ENCODE measurements at regions not wholly inside any gene's neighbourhood (a gene's known extent, or its start where the extent isn't known, plus 50 kb on each side); places are given as distances from the start of the nearest gene placed in this dataset.

DNA sequence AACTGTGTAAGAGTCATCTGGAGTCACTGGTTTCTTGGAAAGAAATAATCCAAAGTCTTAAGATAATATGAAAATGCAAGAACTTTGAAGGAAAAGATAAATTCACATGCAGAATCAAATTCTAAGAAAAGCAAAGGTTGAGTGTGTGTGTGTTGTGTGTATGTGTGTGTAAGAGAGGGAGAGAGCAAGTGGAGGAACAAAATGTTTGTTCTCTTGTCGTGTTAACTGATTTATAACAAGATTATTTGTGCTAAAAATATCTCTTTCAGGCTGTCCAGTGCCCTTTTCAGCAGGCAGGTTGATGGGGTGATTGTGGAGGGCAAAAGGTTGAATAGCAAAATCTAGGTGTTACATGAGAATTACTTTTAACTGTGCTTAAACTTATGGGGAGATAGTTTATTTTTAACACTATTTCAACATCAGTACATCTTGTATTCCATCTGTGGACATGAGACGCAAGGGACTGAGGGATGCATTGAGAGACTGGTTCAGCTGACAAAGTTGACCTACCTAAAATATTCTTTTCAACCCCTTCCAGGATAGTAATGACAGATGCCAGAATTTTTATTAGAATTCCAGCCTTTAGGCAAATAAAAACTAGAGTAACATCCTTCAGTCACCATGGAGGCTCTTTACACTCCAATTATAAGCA is 342.4 kb upstream of the CD180 start:
- DNase-seq = no peak

DNA sequence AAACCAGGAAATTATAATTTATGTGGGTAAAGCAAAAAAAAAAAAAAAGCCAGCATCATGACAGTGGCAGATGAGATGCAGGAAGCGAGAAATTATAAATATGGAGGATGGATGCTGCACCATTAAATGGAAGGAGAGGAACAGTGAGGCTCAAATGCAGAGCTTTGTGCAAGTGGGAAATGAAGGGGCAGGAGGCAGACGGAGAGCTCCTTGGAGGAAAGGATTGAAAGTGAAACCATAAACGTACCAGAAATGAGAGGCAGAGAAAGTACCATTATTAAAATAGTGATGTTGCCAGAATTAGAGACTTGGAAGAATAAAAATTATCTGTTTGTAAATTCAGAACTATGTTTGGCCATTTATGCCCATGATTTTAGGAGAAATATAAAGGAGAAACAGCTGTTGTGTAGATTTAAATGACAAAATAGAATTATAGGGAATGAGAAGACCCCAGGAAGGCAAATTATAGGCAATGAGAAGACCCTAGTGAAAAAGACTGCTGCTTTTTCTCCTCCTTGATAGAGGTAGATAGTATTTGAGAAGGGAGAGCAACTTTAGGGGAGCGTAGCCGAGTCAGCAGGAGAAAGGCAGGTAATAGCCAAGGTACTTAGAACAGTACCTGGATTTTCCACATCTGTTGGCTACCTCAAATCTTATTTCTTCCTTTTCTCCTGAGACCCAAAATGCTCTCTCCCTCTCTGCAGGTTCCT is 341.0 kb upstream of the CD180 start:
- DNase-seq = no peak

DNA sequence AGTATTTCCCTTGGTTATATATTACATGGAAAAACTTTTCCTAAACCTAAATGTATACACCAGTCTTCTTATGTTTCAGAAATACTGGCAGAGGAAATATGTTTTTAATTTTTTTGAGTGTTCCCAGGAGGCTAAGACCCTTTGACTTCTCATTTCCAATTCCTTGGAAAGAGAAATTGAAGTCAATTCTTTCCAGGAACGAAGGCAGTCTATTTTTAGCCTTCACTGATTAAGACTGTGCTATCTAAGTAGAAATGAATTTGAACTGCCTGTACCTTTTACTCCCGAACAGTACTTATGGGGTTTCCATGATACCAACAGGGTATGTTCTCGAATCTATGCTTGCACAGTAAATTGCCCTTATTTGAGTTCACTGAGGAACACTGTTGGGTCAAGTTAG is 340.3 kb upstream of the CD180 start:
- DNase-seq = no peak

DNA sequence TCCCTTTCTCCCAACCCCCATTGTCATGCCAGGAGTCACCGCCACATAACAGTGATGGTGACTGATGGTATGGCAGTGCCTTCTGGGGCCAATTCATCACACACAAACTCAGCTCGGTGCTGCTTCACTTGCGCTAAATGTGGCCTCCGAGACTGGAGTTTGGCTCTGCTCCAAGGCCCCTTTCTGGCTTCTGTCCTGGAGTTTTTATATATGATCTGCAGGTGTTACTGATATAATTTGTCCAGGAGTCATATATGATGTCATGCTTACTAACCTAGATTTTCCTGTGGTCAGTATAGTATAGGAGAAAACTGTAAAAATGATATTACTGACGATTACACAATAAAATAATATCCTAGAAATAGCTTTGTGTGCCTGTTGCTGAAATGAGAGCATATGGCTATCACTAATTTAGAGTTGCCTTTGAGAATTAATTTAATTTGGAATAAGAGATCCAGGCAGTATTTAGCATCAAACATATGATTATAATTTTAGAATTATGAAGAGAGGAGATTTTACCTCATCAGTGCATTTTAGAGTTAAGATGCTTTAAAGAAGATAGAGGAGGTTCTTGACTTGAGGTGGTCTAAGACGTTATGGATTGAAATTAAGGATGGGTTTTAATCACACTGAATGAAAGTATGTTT is 334.1 kb upstream of the CD180 start:
- DNase-seq = no peak

DNA sequence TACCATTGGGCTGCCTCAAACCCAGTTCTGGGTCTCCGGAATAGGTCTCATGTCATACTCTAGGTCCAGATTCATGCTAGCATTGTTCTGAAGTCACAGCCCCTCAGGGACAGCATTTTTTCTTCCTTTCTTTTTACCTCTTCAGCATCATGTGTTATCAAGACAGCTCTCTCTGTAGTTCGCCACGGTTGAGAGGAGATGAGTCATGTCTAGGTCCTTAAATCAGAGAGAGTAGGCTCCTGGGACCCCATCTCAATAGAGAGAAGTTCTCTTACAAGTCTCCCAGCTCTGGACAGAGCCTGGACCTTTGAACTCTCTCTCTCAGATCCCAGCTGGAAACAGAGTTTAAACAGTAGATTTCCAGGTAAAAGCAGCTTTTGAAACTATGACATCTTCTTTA is 332.4 kb upstream of the CD180 start:
- no peak for DNase-seq

DNA sequence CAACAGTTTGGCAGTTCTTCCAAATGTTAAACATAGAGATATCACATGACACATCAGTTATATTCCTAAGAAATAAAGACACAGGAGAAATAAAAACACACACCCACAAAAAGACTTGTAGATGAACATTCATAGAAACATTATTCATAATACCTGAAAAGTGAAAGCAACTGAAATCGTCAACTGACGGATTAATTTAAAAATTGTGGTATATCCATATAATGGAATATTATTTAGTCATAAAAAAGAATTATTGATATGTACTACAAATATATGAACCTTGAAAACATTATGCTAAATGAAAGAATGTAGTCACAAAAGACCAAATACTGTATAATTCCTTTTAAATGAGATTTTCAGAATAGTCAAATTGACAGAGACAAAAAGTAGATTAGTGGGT is 330.2 kb upstream of the CD180 start:
- DNase-seq = no peak

DNA sequence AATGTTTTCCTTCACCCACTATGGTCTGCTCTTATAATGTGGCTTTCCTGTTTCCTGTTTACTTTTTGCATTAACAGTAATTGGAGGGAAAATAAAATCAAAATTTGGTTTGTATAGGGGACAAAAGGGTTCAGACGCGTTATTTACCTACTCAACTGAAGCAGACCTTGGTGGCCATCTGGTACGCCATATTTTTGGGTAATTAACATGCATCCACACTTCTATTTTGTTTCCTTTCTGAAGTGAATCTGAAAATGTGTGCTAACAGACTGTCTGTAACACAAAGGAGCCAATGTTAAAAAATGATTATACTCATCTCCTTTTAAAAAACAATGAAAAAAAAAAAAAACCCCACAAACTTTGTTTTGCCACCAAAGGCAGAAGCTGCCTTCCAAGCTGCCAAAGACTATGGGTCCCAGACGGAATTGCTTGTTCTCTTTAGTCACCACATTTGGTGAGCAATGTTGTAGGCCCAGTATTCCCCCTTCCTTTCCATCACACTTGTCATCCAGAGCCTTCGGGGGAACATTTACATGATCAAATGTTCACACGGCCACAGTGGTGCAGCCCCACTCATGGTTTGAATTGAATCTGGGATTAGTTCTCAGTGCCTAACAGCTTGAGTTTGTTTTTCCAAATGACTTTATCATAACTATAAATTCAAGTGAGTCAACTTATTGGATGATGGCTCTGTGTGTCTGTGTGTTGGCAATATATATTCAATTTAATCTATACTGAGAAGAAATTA is 323.7 kb upstream of the CD180 start:
- DNase-seq = no peak

DNA sequence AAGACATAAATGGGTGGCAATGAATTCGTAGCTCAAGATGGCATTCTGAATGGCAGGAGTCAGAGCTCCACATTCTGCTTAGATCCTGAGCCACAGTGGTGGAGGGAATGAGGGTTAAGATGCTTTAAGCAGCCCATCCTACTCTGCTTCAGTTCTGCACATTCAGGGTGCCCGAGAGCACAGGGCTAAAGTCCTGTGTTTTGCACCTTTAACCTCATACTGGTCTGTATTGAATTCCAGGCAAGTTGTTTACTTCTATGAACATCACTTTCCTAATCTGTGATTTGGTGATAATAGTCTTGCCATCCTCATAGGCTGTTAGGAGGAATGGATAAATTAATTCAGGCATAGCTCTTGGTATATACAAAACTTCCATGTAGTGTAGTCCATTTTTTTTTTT is 321.6 kb upstream of the CD180 start:
- DNase-seq = no peak

DNA sequence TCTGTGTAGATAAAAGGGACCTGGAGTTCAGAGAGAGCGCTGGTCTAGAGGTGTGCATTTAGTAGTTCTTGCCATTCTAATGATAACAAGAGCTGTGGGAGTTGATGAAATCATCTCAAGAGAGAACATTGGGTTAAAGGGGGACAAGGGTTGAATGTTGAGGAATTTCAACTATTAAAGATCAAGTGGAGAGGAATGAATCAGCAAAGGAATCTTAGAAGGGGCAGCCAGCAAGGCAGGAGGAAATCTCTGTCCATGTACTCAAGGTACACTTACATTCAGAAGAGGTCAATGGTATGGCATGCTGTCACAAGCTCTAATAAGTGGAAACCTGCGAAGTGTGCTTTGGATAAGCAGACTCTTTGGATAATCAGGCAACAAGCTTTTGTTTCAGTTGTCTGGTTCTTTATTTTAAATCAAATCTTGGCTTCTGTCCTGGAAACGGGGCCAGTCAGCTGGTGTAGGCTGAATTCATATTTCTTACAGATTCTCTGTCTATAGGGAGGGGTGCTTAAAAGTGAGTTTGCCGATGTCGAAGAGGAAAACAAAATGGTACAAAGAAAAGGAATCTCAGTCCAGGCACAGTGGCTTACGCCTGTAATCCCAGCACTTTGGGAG is 320.5 kb upstream of the CD180 start:
- DNase-seq = no peak

DNA sequence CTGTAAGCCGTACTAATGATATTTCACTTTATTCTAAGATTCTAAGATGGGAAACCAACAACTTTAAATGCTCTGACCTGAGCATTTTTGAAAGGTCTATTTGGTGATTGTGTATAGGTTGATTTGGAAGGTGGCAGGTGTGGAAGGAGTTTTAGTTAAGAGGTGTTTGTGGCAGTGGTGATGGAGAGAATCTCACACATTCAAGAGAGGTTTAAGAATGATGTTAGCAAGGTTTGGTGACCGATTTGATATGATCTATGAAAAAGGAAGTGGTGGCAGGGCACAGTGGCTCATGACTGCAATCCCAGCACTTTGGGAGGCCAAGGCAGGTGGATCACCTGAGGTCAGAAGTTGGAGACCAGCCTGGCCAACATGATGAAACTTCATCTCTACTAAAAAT is 319.2 kb upstream of the CD180 start:
- DNase-seq = no peak

DNA sequence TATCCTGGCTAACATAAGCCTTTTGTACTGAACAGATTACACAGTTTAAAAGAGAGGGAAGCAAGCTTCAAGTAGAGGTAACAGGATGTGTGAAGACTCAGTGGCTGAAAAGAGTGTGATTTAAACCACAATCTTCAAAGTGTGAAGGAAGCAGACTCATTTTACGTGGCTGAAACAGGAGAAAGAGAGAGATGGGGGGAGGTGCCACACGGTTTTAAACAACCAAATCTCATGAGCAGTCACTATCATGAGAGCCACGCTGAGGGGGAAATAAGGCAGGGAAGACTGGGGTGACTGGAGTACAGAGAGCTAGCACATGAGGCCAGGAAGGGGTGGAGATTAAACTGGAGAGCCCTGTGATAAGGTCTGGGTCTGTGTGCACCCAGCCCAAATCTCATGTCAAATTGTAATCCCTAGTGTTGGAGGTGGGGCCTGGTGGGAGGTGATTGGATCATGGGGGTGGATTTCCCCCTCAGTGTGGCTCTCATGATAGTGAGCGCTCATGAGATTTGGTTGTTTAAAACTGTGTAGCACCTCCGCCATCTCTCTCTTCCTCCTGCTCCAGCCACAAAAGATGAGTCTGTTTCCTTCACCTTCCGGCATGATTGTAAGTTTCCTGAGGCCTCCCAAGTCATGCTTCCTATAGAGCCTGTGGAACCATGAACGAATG is 318.6 kb upstream of the CD180 start:
- no peak for DNase-seq

DNA sequence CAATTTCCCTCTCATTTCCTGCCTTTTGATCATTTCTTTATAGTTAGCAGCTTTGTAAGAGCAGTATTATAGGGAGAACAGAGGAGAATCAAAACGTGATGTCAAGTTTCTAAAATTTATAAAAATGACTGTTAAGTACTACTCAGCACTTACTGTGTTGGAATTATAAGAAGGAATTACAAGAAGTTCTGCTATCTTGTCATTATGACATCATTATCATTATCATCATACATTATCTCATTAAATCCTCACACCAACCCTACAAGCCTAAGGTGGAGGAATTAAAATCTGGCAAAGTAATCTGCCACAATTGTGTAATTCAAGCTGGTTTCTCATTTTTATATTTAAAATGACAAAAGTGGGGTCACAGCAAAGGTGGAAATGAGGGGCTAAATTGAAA is 316.2 kb upstream of the CD180 start:
- DNase-seq = no peak

DNA sequence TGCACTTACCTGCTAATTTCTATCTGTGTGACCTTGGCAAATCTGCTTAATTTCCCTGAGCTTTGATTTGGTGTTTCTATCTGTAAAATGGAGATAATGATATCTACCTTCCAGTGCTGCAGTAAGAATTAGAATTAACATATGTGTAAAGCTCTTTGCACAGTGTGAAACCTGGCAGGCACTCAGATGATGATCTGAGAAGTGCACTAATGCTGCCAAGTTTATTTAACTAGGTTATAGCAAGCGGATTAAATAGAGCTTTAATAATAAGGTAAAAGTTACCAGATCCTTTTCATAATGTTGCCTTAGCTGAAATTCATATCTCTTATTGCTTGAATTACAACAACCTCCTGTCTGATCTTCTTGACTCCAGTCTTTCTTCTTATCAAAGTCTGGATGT is 315.3 kb upstream of the CD180 start:
- DNase-seq = no peak

DNA sequence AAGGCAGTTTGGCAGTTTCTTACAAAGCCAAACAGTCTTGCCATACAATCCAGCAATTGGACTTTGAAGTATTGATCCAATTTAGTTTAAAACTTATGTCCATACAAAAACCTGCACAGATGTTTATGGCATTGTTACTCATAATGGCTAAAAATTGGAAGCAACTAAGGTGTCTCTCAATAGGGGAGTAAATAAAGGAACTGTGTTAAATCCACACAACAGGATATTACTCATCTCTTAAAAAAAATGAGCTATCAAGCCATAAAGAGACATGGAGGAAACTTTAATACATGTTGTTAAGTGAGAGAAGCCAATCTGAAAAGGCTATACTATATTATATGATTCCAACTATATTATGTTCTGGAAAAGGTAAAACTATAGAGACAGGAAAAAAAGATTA is 313.6 kb upstream of the CD180 start:
- no peak for DNase-seq

DNA sequence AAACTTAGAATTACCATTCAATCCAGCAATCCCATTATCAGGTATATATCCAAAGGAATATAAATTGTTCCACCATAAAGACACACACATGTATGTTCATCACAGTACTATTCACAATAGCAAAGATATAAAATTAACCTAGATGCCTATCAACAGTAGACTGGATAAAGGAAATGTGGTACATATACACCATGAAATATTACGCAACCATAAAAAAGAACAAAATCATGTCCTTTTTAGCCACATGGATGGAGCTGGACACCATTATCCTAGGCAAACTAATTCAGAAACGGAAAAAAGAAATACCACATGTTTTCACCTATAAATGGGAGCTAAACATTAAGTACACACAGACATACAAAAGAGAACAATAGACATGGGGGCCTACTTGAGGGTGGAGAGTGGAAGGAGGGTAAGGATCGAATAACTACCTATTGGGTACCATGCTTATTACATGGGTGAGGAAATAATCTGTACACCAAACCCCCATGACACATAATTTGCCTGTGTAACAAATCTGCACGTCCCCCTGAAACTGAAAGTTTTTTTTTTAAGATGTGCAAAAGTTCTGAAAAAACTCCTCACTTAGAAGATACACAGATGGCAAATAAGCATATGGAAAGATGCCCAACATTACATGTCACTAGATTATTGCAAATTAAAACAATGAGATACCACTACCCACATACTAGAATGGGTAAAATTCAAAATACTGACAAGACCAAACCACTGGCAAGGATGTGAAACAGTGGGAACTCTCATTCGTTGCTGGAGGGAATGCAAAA is 313.0 kb upstream of the CD180 start:
- DNase-seq = no peak

DNA sequence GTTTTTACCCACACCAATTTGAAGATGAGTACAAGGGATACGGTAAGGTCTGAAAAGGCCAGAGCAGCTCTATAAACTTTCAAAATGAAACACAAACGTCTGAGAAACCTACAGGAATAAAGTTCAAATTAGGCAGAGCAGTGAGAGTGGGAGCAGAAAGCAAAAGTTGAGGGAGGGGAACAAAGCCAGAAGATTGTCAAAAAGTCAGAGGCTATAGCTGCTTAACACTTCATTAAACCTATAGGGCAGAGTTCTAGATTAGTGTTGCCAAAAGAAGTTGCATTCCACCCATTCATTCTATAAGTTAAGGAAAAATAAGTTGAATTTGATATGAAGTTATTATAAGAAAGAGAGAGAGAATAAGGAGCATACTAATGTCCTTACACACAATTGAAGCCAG is 309.6 kb upstream of the CD180 start:
- no peak for DNase-seq

DNA sequence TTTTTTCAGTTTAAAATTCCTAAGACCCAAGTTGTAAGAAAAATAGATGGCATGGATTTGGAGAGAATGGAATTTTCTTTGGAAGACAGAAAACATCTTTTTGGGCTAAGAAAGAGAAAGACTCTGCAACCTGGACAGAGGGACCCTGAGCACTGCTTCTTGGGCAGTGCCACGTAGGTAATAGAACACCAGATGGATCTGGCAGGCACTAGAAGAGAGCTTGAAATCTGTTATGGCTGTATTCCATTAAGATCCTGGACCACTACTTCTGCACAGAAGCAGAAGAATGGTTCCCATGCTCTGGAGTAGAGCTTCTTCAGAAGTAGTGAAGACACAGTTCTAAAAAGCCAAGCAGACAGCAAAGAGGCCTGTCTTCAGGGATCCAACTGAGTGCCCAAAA is 306.4 kb upstream of the CD180 start:
- DNase-seq = no peak

DNA sequence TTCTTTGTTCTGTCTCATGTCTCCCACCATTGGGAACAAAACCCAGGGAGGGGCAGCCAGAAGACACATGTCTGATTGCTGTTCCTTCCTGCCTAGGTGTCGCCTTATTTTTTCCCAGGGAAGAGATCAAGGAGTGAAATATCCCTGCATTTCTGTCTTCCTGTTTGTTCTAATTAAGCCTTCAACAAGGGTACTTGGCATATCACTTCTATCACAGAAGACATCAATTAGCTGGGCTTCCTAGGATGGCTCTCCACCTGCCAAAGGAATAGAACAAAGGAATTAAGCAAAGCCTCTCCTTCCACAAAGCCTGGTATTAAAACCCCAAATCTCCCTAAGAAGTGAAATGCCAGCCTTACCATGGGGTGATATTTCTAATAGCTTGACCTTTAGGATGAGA is 299.5 kb upstream of the CD180 start:
- DNase-seq = no peak

DNA sequence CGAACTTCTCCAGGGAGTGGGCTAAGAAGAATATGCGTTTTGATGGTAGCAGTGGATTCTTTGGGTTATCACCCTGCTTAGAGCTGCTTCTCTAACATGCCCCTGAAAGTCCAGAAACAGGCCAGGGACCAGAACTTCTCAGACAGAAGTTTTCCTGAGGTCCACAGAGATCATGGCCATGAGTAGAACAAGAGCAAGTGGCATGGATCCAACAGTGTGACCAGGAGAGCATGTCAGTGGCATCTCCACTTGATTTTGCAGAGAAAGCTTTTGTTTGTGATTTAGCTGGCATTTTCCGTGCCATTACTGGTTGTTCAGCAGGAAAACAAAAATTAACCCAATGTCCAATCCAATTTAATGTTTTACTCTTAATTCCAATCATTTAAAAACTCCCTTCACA is 298.5 kb upstream of the CD180 start:
- DNase-seq = no peak

DNA sequence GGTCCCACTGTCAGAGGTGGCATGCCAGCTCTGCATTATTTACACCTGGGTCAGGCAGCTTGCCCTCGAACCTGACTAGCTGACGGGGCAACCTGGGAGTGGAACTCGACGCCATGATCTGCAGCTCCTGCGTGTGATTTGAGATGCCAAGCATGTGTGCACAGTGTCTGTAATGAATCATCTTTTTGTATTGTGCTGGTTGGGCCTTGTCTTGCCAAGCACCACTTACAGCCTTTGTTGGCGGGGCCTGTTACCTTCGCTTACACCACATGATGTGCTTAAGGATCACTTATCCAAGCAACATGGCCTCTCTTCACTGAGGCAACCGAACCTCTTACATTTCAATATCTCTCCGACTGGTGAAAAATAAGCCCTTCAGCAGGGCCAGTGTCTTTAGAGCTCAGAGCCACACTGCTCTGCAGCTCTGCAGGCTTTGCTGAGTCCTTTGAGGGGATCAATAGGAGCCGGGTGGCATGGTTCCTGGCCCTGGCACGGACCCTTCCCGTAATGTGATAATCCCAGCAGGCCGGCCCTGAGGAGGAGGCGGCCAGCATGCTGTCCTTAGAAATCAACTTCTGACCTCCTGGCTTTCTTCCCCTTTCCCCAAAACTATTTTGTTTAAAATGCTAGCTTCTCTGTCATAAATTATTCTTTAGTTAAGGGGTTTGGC is 297.7 kb upstream of the CD180 start:
- no peak for DNase-seq

DNA sequence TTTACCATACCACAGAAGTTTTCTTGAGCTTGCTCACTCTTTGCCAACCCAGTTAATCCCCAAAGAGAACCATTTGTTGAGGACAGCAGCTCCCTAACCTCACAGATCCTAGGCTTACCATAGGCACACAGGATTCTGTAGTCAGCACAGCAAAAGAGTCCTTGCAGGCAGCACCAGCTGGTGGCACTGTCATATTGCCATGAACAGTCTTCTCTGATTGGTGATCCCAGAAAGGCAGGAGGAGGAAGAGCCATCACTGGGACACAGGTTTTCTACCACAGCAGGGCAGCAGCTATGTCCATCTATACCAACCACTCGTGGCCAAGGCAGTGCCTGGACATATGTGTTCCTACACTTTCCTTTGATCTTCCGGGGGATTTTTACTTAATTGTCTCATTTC is 297.1 kb upstream of the CD180 start:
- DNase-seq = peak in 1 of 2 donors; percentile 8
